A549 (cell line): ENCODE measurements at regions not wholly inside any gene's neighbourhood (a gene's known extent, or its start where the extent isn't known, plus 50 kb on each side); places are given as distances from the start of the nearest gene placed in this dataset.
A peak's percentile ranks its signal among the peaks of the same experiment; 100 is the strongest.

Experiments
- ATAC-seq, 2 experiments: fragments of 200-7000 bp in 1 of 2; fragments of >200 bp in 1 of 2; cut with Nextera tagmentation in 1 of 2; cut with Tn5 transposase in 1 of 2; 3 replicates each; pipeline versions ENCODE4 v1.8.0 to v1.9.1; 2018 to 2020; ENCODE audit warnings: mild to moderate bottlenecking in 1 of 2, moderate library complexity in 1 of 2
- CTCF ChIA-PET: fragments of 300-600 bp; sonication (Branson Sonifier 250); formaldehyde crosslinking; extraction: SDS; loops from one replicate; lab custom pipeline; 2021; ENCODE audit warnings: antibody characterized with exemption, inconsistent platforms; lab: Yijun Ruan, JAX
- POLR2A ChIA-PET: fragments of 350-600 bp; formaldehyde crosslinking; extraction: SDS; loops from one replicate; lab custom pipeline; 2021; ENCODE audit warnings: antibody characterized with exemption, inconsistent platforms; lab: Yijun Ruan, JAX
- DNase-seq, 2 experiments: peaks; one replicate each; pipeline versions ENCODE4 v3.0.0 to v3.0.0-alpha.2; 2011 to 2016; ENCODE audit warnings: low read depth in 1 of 2, low spot score in 1 of 2
- FAIRE-seq: peaks from 2 replicates; lab custom pipeline; 2011; peaks lifted over from hg19 to GRCh38; lab: Jason Lieb, UNC
- H3K27ac ChIP-seq, 2 experiments: fragments of >200 bp; sonication (Bioruptor Twin); formaldehyde crosslinking; 3 replicates each; pipeline ENCODE4 v1.5.1; 2016 to 2017
- H3K4me1 ChIP-seq: fragments of >200 bp; sonication (Bioruptor Twin); formaldehyde crosslinking; 3 replicates; pipeline ENCODE4 v1.6.1; 2016
- H3K4me2 ChIP-seq: fragments of >200 bp; sonication (Bioruptor Twin); formaldehyde crosslinking; 3 replicates; pipeline ENCODE4 v1.6.1; 2016
- H3K4me3 ChIP-seq: fragments of >200 bp; sonication (Bioruptor Twin); formaldehyde crosslinking; 3 replicates; pipeline ENCODE4 v1.5.1; 2016
- H3K9me3 ChIP-seq: fragments of >200 bp; sonication (Bioruptor Twin); formaldehyde crosslinking; 3 replicates; pipeline ENCODE4 v1.6.1; 2016
- CBX2 ChIP-seq: fragments of 200-600 bp; sonication (generic); IDR thresholded peaks from 2 replicates; pipeline ENCODE4 v1.6.1; 2016; ENCODE audit warnings: low read depth, mild to moderate bottlenecking, borderline replicate concordance
- CEBPB ChIP-seq, 2 experiments: fragments of >200 bp in 1 of 2; sonication (Bioruptor Twin) in 1 of 2; formaldehyde crosslinking in 1 of 2; IDR thresholded peaks; 2 replicates each; pipeline ENCODE4 v1.6.1; 2012 to 2016
- CHD4 ChIP-seq: fragments of 200-600 bp; sonication (generic); IDR thresholded peaks from 2 replicates; pipeline ENCODE4 v1.6.1; 2016; ENCODE audit warnings: antibody characterized with exemption, mild to moderate bottlenecking, borderline replicate concordance
- EHF ChIP-seq: fragments of 250-450 bp; sonication (Bioruptor Pico); IDR thresholded peaks from 2 replicates; pipeline ENCODE4 v1.5.0; 2020; ENCODE audit warnings: mild to moderate bottlenecking
- EHMT2 ChIP-seq: fragments of 200-600 bp; sonication (generic); IDR thresholded peaks from 2 replicates; pipeline ENCODE4 v1.6.1; 2016; ENCODE audit warnings: antibody characterized with exemption, low read depth, mild to moderate bottlenecking, moderate library complexity
- ESRRA ChIP-seq: fragments of 150-350 bp; IDR thresholded peaks from 2 replicates; pipeline ENCODE4 v1.6.1; 2014; ENCODE audit warnings: mild to moderate bottlenecking, low read length, borderline replicate concordance
- FOSB ChIP-seq: fragments of 250-450 bp; sonication (Bioruptor Pico); IDR thresholded peaks from 2 replicates; pipeline ENCODE4 v1.5.0; 2020; ENCODE audit warnings: mild to moderate bottlenecking, moderate library complexity
- GATA3 ChIP-seq: IDR thresholded peaks from 2 replicates; pipeline ENCODE4 v1.6.1; 2012; ENCODE audit warnings: borderline replicate concordance
- HEYL ChIP-seq: fragments of 250-450 bp; sonication (Bioruptor Pico); IDR thresholded peaks from 2 replicates; pipeline ENCODE4 v1.8.0; 2021; ENCODE audit warnings: mild to moderate bottlenecking, moderate library complexity
- HOXA7 ChIP-seq: fragments of 250-450 bp; sonication (Bioruptor Pico); IDR thresholded peaks from 2 replicates; pipeline ENCODE4 v1.5.0; 2020; ENCODE audit warnings: mild to moderate bottlenecking, moderate library complexity
- JUN ChIP-seq, 2 experiments: fragments of >200 bp; sonication (Bioruptor Twin); formaldehyde crosslinking; IDR thresholded peaks; 2 replicates in 1 of 2; 3 replicates in 1 of 2; pipeline ENCODE4 v1.6.1; 2016 to 2017
- MAZ ChIP-seq: fragments of 150-350 bp; IDR thresholded peaks from 2 replicates; pipeline ENCODE4 v1.6.1; 2014; ENCODE audit warnings: antibody characterized with exemption, low read depth, low read length, borderline replicate concordance
- NR3C1 ChIP-seq: fragments of >200 bp; sonication (Bioruptor Twin); formaldehyde crosslinking; IDR thresholded peaks from 3 replicates; pipeline ENCODE4 v1.6.1; 2017
- RAD21 ChIP-seq, 2 experiments: fragments of >200 bp in 1 of 2; sonication (Bioruptor Twin) in 1 of 2; formaldehyde crosslinking in 1 of 2; IDR thresholded peaks in 1 of 2; conservative IDR thresholded peaks in 1 of 2; 2 replicates in 1 of 2; 3 replicates in 1 of 2; pipeline ENCODE4 v1.6.1; 2012 to 2018; ENCODE audit warnings: inconsistent platforms in 1 of 2
- RFX5 ChIP-seq: fragments of 450-650 bp; IDR thresholded peaks from 2 replicates; pipeline ENCODE4 v1.7.1; 2014; ENCODE audit warnings: antibody characterized with exemption, mild to moderate bottlenecking, moderate library complexity
- RNF2 ChIP-seq: fragments of 200-600 bp; sonication (generic); IDR thresholded peaks from 2 replicates; pipeline ENCODE4 v1.6.1; 2016; ENCODE audit warnings: low read depth, mild to moderate bottlenecking, antibody characterized with exemption, moderate library complexity, borderline replicate concordance
- SREBF2 ChIP-seq: fragments of 450-650 bp; IDR thresholded peaks from 2 replicates; pipeline ENCODE4 v1.6.1; 2014; ENCODE audit warnings: mild to moderate bottlenecking, moderate library complexity
- ZSCAN20 ChIP-seq: fragments of 250-450 bp; sonication (Bioruptor Pico); IDR thresholded peaks from 2 replicates; pipeline ENCODE4 v1.8.0; 2022; ENCODE audit warnings: mild to moderate bottlenecking, moderate library complexity
- WGBS: methylation state at CpG from one replicate; pipeline ENCODE4 v1.1.6; 2017; ENCODE audit errors: missing lambda C conversion rate; 5-methylcytosine and 5-hydroxymethylcytosine counted together
- TF ChIP-seq, protein P1 (sequence below): fragments of 250-450 bp; sonication (Bioruptor Pico); IDR thresholded peaks from 2 replicates; pipeline ENCODE4 v1.5.0; 2020; ENCODE audit warnings: low read depth, mild to moderate bottlenecking, moderate library complexity
- TF ChIP-seq, protein P2 (sequence below): fragments of >200 bp; sonication (Bioruptor Twin); formaldehyde crosslinking; IDR thresholded peaks from 3 replicates; pipeline ENCODE4 v1.6.1; 2016
- TF ChIP-seq, protein P3 (sequence below): fragments of 150-350 bp; IDR thresholded peaks from 2 replicates; pipeline ENCODE4 v1.6.1; 2014; ENCODE audit warnings: low read depth, mild to moderate bottlenecking, low read length
- TF ChIP-seq, protein P4 (sequence below): IDR thresholded peaks from 2 replicates; pipeline ENCODE4 v1.6.1; 2012
- TF ChIP-seq, protein P5 (sequence below): fragments of >200 bp; sonication (Bioruptor Twin); formaldehyde crosslinking; IDR thresholded peaks from 3 replicates; pipeline ENCODE4 v1.5.1; 2016
- TF ChIP-seq, protein P6 (sequence below): fragments of >200 bp; sonication (Bioruptor Twin); formaldehyde crosslinking; IDR thresholded peaks from 2 replicates; pipeline ENCODE4 v1.6.1; 2016

DNA sequence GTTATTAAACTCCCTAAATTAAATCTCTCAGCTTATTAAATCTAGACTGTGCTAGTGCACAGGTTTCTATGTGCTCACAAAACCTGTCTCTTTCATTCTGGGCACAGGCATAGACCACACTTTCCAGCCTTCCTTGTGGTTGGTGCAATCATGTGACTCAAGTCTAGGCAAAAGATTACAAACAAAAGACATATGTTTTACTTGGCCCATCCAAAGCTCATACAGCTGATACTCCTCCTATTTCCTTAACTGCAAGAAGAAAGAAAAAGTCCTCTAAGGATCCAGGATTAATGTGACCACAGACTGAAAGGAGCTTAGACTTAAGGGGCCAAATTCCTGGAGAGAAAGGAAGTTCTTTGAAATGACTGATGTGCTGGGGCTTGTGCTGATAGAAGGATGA, 731.3 kb upstream of the RAB6C start:
- H3K4me3 ChIP-seq: no peak overlapping the region
- H3K27ac ChIP-seq: no peak overlapping the region
- ChIA-PET CTCF (no interaction called here), POLR2A (no interaction called here)
- no peaks in the 10 kb centered on the region for H3K4me1 ChIP-seq
- no peak for TF ChIP-seq EHMT2
- TF ChIP-seq FOSB (CRISPR knock-in tag): no peak
- no peak for FAIRE-seq
- H3K9me3 ChIP-seq: 0 out of 3 replicates have a peak, but pooled peaks cover 3% of the 10 kb centered on the region
- ATAC-seq: no peak
- no peak for DNase-seq
- no peak overlapping the region for H3K4me2 ChIP-seq

DNA sequence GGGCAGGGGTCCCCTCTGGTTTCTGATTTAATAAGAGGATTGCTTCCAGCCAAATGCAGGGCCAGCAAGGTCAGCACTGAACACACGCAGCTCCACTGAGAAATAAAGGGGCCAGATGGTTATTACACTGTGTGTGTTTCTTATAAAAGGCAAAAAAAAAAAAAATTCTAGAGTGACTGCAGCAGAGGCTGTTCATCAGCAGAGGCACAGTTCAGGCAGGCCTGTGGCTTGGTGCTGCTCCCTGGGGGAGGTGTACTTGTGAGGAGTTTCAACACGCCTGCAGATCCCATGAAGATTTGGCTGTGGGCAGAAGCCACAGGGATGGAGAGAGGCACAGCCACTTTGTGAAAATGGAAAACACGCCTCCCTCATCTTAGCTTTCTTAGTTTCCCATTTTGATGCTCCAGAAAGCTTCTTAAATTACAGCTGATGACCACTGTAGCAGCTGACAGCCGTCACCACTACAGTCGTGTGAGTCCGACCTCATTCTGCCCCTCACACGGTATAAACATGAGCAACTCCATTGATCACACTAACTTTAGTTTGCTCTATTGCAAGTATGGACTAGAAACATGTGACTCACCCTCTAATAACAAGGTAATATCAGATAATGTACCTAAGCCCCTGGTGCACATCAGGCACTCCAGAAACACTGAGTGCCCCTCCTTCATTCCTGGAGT, 726.5 kb upstream of the RAB6C start:
- no peaks in the 10 kb centered on the region for H3K4me1 ChIP-seq
- no peaks in the 10 kb centered on the region for H3K9me3 ChIP-seq
- no peak overlapping the region for H3K4me2 ChIP-seq
- DNase-seq (no peak), FAIRE-seq (no peak), ATAC-seq (no peak)
- CTCF ChIA-PET: no interaction called here
- no peak overlapping the region for H3K4me3 ChIP-seq
- WGBS: 23% methylated on average over 7 of the region's 7 CpGs
- TF ChIP-seq RNF2 (no peak), HOXA7 (CRISPR knock-in tag) (no peak), FOSB (CRISPR knock-in tag) (no peak), CHD4 (no peak), ESRRA (no peak), CBX2 (no peak)
- TF ChIP-seq, protein P1, sequence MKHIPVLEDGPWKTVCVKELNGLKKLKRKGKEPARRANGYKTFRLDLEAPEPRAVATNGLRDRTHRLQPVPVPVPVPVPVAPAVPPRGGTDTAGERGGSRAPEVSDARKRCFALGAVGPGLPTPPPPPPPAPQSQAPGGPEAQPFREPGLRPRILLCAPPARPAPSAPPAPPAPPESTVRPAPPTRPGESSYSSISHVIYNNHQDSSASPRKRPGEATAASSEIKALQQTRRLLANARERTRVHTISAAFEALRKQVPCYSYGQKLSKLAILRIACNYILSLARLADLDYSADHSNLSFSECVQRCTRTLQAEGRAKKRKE: no peak
- H3K27ac ChIP-seq: no peak overlapping the region
- POLR2A ChIA-PET: no interaction called here

DNA sequence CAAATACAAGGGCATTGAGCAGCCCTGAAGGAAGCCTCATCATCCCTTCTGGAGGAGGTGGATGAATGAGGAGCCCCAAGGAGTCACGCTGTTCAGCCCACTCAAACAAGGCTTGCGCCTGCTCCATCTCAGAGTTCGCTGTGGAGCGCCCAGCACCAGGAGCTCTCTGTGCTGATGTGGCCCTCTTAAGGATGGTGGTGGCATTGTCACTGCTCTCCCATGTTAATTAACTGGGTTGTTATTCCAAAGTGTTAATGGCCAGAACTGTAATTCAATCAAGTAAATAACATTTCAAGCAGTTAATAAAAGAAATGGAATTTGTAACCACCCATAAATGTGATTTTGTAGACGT, 726.0 kb upstream of the RAB6C start:
- FAIRE-seq (no peak), ATAC-seq (peak; percentile 39 to 73; a peak in 4 of 6 replicates), DNase-seq (peak in 1 of 2 experiments; percentile 8)
- H3K9me3 ChIP-seq: no peaks in the 10 kb centered on the region
- no peak overlapping the region for H3K4me3 ChIP-seq
- TF ChIP-seq RAD21 (conservative IDR thresholded peaks at IDR 0.05 in 1 of 2, IDR thresholded peaks at IDR 0.05 in 1 of 2): peak in 1 of 2 experiments; percentile 34; a peak in 1 of 5 replicates
- TF ChIP-seq, protein P2, sequence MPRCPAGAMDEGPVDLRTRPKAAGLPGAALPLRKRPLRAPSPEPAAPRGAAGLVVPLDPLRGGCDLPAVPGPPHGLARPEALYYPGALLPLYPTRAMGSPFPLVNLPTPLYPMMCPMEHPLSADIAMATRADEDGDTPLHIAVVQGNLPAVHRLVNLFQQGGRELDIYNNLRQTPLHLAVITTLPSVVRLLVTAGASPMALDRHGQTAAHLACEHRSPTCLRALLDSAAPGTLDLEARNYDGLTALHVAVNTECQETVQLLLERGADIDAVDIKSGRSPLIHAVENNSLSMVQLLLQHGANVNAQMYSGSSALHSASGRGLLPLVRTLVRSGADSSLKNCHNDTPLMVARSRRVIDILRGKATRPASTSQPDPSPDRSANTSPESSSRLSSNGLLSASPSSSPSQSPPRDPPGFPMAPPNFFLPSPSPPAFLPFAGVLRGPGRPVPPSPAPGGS: no peak
- CTCF ChIA-PET: interaction anchor here (1.3 kb wide), 1 partner anchor 9 kb away, joined by 4 read pairs; no protein-coding TSS in a partner anchor
- H3K27ac ChIP-seq: no peak overlapping the region
- H3K4me1 ChIP-seq: no peaks in the 10 kb centered on the region
- no peak overlapping the region for H3K4me2 ChIP-seq
- POLR2A ChIA-PET: no interaction called here
- WGBS: 9% methylated on average over 4 of the region's 5 CpGs

DNA sequence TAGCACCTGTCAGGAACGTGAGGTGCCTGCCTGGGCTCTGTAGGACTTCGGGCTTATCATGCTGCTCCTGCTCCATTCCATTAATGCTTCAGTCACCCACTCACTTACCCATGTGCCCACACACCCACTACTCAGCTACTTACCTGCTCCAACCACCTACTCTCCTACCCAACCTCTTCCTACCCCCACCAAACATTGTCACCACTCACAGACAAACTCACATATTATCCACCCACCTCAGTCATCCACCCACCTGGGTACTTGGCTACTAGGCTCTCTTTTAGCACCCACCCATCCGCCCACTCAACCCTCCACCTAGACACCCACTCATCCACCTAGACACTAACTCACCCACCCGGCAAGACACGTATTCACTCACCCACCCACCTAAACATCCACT, 724.7 kb upstream of the RAB6C start:
- DNase-seq (no peak), ATAC-seq (no peak), FAIRE-seq (no peak)
- Histone ChIP-seq H3K4me2 (no peak overlapping the region), H3K4me3 (no peak overlapping the region), H3K9me3 (peaks cover 5% of the 10 kb centered on the region), H3K4me1 (no peaks in the 10 kb centered on the region), H3K27ac (no peak overlapping the region)
- ChIA-PET POLR2A (no interaction called here), CTCF (interaction anchor here (1.3 kb wide), 1 partner anchor 8 kb away, joined by 4 read pairs; no protein-coding TSS in a partner anchor)
- no peak for TF ChIP-seq ZSCAN20 (CRISPR knock-in tag)
- TF ChIP-seq, protein P3, sequence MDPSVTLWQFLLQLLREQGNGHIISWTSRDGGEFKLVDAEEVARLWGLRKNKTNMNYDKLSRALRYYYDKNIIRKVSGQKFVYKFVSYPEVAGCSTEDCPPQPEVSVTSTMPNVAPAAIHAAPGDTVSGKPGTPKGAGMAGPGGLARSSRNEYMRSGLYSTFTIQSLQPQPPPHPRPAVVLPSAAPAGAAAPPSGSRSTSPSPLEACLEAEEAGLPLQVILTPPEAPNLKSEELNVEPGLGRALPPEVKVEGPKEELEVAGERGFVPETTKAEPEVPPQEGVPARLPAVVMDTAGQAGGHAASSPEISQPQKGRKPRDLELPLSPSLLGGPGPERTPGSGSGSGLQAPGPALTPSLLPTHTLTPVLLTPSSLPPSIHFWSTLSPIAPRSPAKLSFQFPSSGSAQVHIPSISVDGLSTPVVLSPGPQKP: no peak
- no peak for TF ChIP-seq NR3C1
- TF ChIP-seq EHF (CRISPR knock-in tag): no peak
- TF ChIP-seq, protein P4, sequence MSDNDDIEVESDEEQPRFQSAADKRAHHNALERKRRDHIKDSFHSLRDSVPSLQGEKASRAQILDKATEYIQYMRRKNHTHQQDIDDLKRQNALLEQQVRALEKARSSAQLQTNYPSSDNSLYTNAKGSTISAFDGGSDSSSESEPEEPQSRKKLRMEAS: no peak
- no peak for TF ChIP-seq JUN (IDR thresholded peaks at IDR 0.05)
- TF ChIP-seq HEYL (CRISPR knock-in tag): no peak
- no peak for TF ChIP-seq MAZ
- TF ChIP-seq, protein P5, sequence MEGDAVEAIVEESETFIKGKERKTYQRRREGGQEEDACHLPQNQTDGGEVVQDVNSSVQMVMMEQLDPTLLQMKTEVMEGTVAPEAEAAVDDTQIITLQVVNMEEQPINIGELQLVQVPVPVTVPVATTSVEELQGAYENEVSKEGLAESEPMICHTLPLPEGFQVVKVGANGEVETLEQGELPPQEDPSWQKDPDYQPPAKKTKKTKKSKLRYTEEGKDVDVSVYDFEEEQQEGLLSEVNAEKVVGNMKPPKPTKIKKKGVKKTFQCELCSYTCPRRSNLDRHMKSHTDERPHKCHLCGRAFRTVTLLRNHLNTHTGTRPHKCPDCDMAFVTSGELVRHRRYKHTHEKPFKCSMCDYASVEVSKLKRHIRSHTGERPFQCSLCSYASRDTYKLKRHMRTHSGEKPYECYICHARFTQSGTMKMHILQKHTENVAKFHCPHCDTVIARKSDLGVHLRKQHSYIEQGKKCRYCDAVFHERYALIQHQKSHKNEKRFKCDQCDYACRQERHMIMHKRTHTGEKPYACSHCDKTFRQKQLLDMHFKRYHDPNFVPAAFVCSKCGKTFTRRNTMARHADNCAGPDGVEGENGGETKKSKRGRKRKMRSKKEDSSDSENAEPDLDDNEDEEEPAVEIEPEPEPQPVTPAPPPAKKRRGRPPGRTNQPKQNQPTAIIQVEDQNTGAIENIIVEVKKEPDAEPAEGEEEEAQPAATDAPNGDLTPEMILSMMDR: no peak
- no peak for TF ChIP-seq GATA3
- TF ChIP-seq HOXA7 (CRISPR knock-in tag): no peak
- TF ChIP-seq RFX5: no peak
- TF ChIP-seq CEBPB (IDR thresholded peaks at IDR 0.05): no peak
- TF ChIP-seq, protein P6, sequence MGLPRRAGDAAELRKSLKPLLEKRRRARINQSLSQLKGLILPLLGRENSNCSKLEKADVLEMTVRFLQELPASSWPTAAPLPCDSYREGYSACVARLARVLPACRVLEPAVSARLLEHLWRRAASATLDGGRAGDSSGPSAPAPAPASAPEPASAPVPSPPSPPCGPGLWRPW: no peak
- no peak for TF ChIP-seq SREBF2
- WGBS: 17% methylated on average over 5 of the region's 5 CpGs
